Upper lobe of left lung (tissue), 6 donors: ENCODE measurements at regions not wholly inside any gene's neighbourhood (a gene's known extent, or its start where the extent isn't known, plus 50 kb on each side); places are given as distances from the start of the nearest gene placed in this dataset.
A peak's percentile ranks its signal among the peaks of the same experiment; 100 is the strongest.

ENCODE experiments used
- ATAC-seq, 2 donors: fragments of 200-7000 bp; cut with Tn5 transposase; one replicate each; pipeline ENCODE4 v1.9.1; 2022; ENCODE audit warnings: mild to moderate bottlenecking in 2 of 2, moderate library complexity in 2 of 2; ENCODE audit not compliant: low FRiP score in 2 of 2
- DNase-seq, 2 donors: peaks; one replicate each; pipeline ENCODE4 v3.0.0-alpha.2; 2019 to 2020
- H3K27ac ChIP-seq, 4 donors: fragments of 200-600 bp; sonication (generic); one replicate each; pipeline ENCODE4 v1.5.1; 2016 to 2019
- H3K27me3 ChIP-seq, 4 donors: fragments of 200-600 bp; sonication (generic); one replicate each; pipeline ENCODE4 v1.5.1; 2017 to 2019
- H3K36me3 ChIP-seq, 4 donors: fragments of 200-600 bp; sonication (generic); one replicate each; pipeline ENCODE4 v1.5.1; 2016 to 2019
- H3K4me1 ChIP-seq, 4 donors: fragments of 200-600 bp; sonication (generic); one replicate each; pipeline ENCODE4 v1.5.1; 2018 to 2019
- H3K4me3 ChIP-seq, 4 donors: fragments of 200-600 bp; sonication (generic); one replicate each; pipeline ENCODE4 v1.5.1; 2017 to 2019; ENCODE audit warnings: mild to moderate bottlenecking in 2 of 4, moderate library complexity in 1 of 4
- H3K9me3 ChIP-seq, 4 donors: fragments of 200-600 bp; sonication (generic); one replicate each; pipeline ENCODE4 v1.5.1; 2018 to 2019
- CTCF ChIP-seq, 6 experiments: fragments of 450-650 bp in 4 of 6; fragments of 200-600 bp in 2 of 6; sonication (generic) in 2 of 6; IDR thresholded peaks; one replicate each; pipeline ENCODE4 v1.5.1; 2016 to 2019; ENCODE audit warnings: antibody characterized with exemption in 6 of 6
- EP300 ChIP-seq, 4 donors: sonication (generic); formaldehyde crosslinking; IDR thresholded peaks; one replicate each; pipeline ENCODE4 v1.5.1; 2017; ENCODE audit warnings: antibody characterized with exemption in 4 of 4, control low read depth in 2 of 4
- POLR2A ChIP-seq, 4 donors: fragments of 450-650 bp; IDR thresholded peaks; one replicate each; pipeline ENCODE4 v1.5.1; 2016 to 2017; ENCODE audit warnings: antibody characterized with exemption in 4 of 4, mild to moderate bottlenecking in 2 of 4
- POLR2AphosphoS5 ChIP-seq, 2 donors: sonication (generic); formaldehyde crosslinking; IDR thresholded peaks; one replicate each; pipeline ENCODE4 v1.5.1; 2017; ENCODE audit warnings: antibody characterized with exemption in 2 of 2
- WGBS, 2 donors: methylation state at CpG; one replicate each; pipeline ENCODE4 v1.1.5; 2017 to 2018; 5-methylcytosine and 5-hydroxymethylcytosine counted together
- donor health status: DM: no; HTN: no; CAD: no; lungs with moderate emphysema.
- donor health status: DM: no; HTN: yes; CAD: no; lungs with severe emphysema.

GRCh38 chr2:36088716-36089328 lies 266.8 kb upstream of the CRIM1 start:
- DNase-seq (no peak), ATAC-seq (no peak)
- no peak overlapping the region for H3K4me3 ChIP-seq
- H3K36me3 ChIP-seq = no peaks in the 10 kb centered on the region
- H3K4me1 ChIP-seq = no peaks in the 10 kb centered on the region
- H3K27me3 ChIP-seq = no peaks in the 10 kb centered on the region
- H3K27ac ChIP-seq = no peak overlapping the region
- TF ChIP-seq POLR2AphosphoS5 (IDR thresholded peaks at IDR 0.05) = no peak
- TF ChIP-seq POLR2A (IDR thresholded peaks at IDR 0.05) = no peak
- no peak for TF ChIP-seq EP300 (IDR thresholded peaks at IDR 0.05)
- no peak for TF ChIP-seq CTCF (IDR thresholded peaks at IDR 0.05)
- 60 to 77% methylated on average over 2 to 4 of the region's 4 CpGs for WGBS, 2 donors
- peaks cover 0 to 6% (median 0%) of the 10 kb centered on the region in 4 donors for H3K9me3 ChIP-seq

- Histone ChIP-seq H3K27me3 (no peaks in the 10 kb centered on the region), H3K4me1 (no peaks in the 10 kb centered on the region), H3K27ac (no peak overlapping the region), H3K9me3 (peaks cover 0 to 4% (median 0%) of the 10 kb centered on the region in 4 donors), H3K36me3 (no peaks in the 10 kb centered on the region), H3K4me3 (no peak overlapping the region)
- no peak for ATAC-seq
- 46 to 55% methylated on average over 3 of the region's 3 CpGs for WGBS, 2 donors
- no peak for TF ChIP-seq EP300 (IDR thresholded peaks at IDR 0.05)
- no peak for TF ChIP-seq POLR2AphosphoS5 (IDR thresholded peaks at IDR 0.05)
- TF ChIP-seq CTCF (IDR thresholded peaks at IDR 0.05) = no peak
- no peak for TF ChIP-seq POLR2A (IDR thresholded peaks at IDR 0.05)
- DNase-seq = no peak
These were observed 268.2 kb upstream of the CRIM1 start for GRCh38 chr2:36087344-36087743.

- H3K9me3 ChIP-seq = no peaks in the 10 kb centered on the region
- DNase-seq (no peak), ATAC-seq (peak in 1 of 2 donors; percentile 53)
- no peak overlapping the region for H3K4me3 ChIP-seq
- no peak overlapping the region for H3K27ac ChIP-seq
- no peaks in the 10 kb centered on the region for H3K27me3 ChIP-seq
- H3K36me3 ChIP-seq = no peaks in the 10 kb centered on the region
- no peak for TF ChIP-seq EP300 (IDR thresholded peaks at IDR 0.05)
- no peaks in the 10 kb centered on the region for H3K4me1 ChIP-seq
- WGBS, 2 donors = 66 to 91% methylated on average over 1 of the region's 1 CpG
These were observed 275.8 kb upstream of the CRIM1 start for GRCh38 chr2:36079793-36080192.

- ATAC-seq (no peak), DNase-seq (no peak)
- H3K4me1 ChIP-seq = no peaks in the 10 kb centered on the region
- TF ChIP-seq POLR2A (IDR thresholded peaks at IDR 0.05) (no peak), CTCF (IDR thresholded peaks at IDR 0.05) (no peak)
- 0 to 4% methylated on average over 1 of the region's 1 CpG for WGBS, 2 donors
- H3K27me3 ChIP-seq = no peaks in the 10 kb centered on the region
- no peaks in the 10 kb centered on the region for H3K9me3 ChIP-seq
- no peak overlapping the region for H3K27ac ChIP-seq
- H3K36me3 ChIP-seq = no peaks in the 10 kb centered on the region
- H3K4me3 ChIP-seq = no peak overlapping the region
These were observed 281.6 kb upstream of the CRIM1 start for GRCh38 chr2:36074008-36074407.

GRCh38 chr2:36071698-36072097 lies 283.9 kb upstream of the CRIM1 start:
- Histone ChIP-seq H3K4me1 (no peaks in the 10 kb centered on the region), H3K9me3 (no peaks in the 10 kb centered on the region), H3K4me3 (no peak overlapping the region), H3K27me3 (no peaks in the 10 kb centered on the region), H3K27ac (no peak overlapping the region), H3K36me3 (no peaks in the 10 kb centered on the region)
- no peak for ATAC-seq
- TF ChIP-seq POLR2A (IDR thresholded peaks at IDR 0.05) (no peak), POLR2AphosphoS5 (IDR thresholded peaks at IDR 0.05) (no peak), EP300 (IDR thresholded peaks at IDR 0.05) (no peak), CTCF (IDR thresholded peaks at IDR 0.05) (no peak)
- no peak for DNase-seq
- 83 to 86% methylated on average over 1 of the region's 1 CpG for WGBS, 2 donors
